Activated naive CD4-positive, alpha-beta T cell treated with anti-CD3 and anti-CD28 coated beads, Interleukin-2, amount 50 U/mL, for 72 hours (primary cell): ENCODE measurements at regions not wholly inside any gene's neighbourhood (a gene's known extent, or its start where the extent isn't known, plus 50 kb on each side); places are given as distances from the start of the nearest gene placed in this dataset.
"Not testable (repeated sequence)": the region's sequence is repeated elsewhere in the genome, so short reads cannot be mapped to it uniquely, and the experiment has no call there.

Experiments used
- ATAC-seq, 2 donors: fragments of 150-1000 bp; cut with Tn5 transposase; 2 replicates each; pipeline ENCODE4 v1.10.0; 2021; ENCODE audit warnings: mild to moderate bottlenecking in 2 of 2, moderate library complexity in 2 of 2
- DNase-seq, 2 donors: peaks; one replicate each; pipeline ENCODE4 v3.0.0; 2021 to 2022; ENCODE audit warnings: low spot score in 2 of 2
- H3K27ac Mint-ChIP-seq, 2 donors: one replicate each; pipeline ENCODE4 v1.8.0; 2022; ENCODE audit warnings: mild to moderate bottlenecking in 2 of 2, mixed read lengths in 2 of 2
- H3K36me3 Mint-ChIP-seq, 2 donors: one replicate each; pipeline ENCODE4 v1.8.0; 2022; ENCODE audit warnings: mixed read lengths in 2 of 2
- H3K9me3 Mint-ChIP-seq, 2 donors: one replicate each; pipeline ENCODE4 v1.8.0; 2022; ENCODE audit warnings: mixed read lengths in 2 of 2

- H3K9me3 Mint-ChIP-seq, H3K36me3 Mint-ChIP-seq, H3K27ac Mint-ChIP-seq, ATAC-seq, DNase-seq: not testable (repeated sequence)
Measured at GRCh38 chr4:118475901-118476300, 123.1 kb upstream of the PRSS12 start.

- not testable (repeated sequence) for H3K9me3 Mint-ChIP-seq, DNase-seq, ATAC-seq, H3K36me3 Mint-ChIP-seq, H3K27ac Mint-ChIP-seq
Measured at GRCh38 chr4:118477826-118478225, 125.0 kb upstream of the PRSS12 start.

- not testable (repeated sequence) for H3K9me3 Mint-ChIP-seq, ATAC-seq, H3K27ac Mint-ChIP-seq, H3K36me3 Mint-ChIP-seq, DNase-seq
Measured at GRCh38 chr4:118485801-118486314, 133.1 kb upstream of the PRSS12 start.

DNA sequence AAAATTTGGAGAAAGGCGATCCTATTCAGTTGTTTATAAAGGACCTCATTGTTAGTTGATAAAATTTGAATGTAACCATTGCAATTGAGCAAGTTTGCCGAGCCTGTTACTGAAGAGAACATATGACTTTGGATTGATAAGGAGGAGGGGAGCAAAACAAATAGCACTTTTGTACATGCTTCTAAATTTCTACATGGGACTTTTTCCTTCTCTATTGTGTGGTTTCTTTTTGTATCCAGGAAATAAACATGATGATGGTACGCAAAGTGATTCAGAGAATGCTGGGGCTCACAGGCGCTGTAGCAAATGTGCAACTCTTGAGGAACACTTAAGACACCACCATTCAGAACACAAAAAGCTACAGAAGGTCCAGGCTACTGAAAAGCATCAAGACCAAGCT is 140.2 kb upstream of the PRSS12 start:
- not testable (repeated sequence) for ATAC-seq, H3K36me3 Mint-ChIP-seq, H3K27ac Mint-ChIP-seq, DNase-seq, H3K9me3 Mint-ChIP-seq

DNA sequence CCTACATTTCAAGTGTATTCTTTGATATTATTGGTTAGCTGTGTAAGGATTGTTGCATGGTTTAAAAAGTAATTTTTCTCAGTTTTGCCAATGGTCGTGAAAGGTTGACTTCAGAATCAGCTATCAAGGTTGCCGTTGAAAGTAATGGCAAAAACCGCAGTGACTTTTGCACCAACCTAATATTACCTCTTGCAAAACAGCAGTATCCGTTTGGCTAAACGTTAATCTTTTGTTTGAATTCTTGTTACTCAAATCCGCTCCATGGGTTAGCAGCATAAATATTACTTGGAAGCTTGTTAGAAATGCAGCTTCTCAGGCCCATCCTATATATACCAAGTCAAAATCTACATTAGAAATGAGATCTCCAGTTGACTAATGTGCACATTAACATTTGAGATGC is 141.6 kb upstream of the PRSS12 start:
- not testable (repeated sequence) for H3K36me3 Mint-ChIP-seq, DNase-seq, H3K27ac Mint-ChIP-seq, ATAC-seq, H3K9me3 Mint-ChIP-seq

- not testable (repeated sequence) for H3K27ac Mint-ChIP-seq, DNase-seq, ATAC-seq, H3K9me3 Mint-ChIP-seq, H3K36me3 Mint-ChIP-seq
Measured at GRCh38 chr4:118502967-118503366, 150.2 kb upstream of the PRSS12 start.

- DNase-seq, H3K27ac Mint-ChIP-seq, H3K9me3 Mint-ChIP-seq, ATAC-seq, H3K36me3 Mint-ChIP-seq: not testable (repeated sequence)
Measured at GRCh38 chr4:118504927-118505326, 152.1 kb upstream of the PRSS12 start.

DNA sequence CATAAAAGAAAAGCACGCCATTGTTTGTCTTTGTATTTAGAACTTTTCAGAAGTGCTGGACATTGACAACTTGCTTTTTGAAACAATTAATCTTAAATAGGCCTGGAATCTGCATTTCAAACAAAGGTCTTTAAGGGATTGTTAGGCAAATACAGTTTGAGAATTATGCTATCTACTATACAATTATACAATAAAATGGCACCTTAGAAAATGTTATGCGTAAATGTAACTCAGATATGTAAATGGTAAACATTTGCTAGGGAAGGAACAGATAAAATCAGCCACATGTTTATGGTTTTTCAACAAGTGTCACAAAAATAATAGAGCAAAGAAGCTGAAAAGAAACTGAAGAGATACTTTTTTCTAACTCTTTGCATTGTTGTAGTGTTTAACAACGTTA is 152.7 kb upstream of the PRSS12 start:
- H3K36me3 Mint-ChIP-seq, DNase-seq, H3K27ac Mint-ChIP-seq: not testable (repeated sequence)

GRCh38 chr4:118512870-118513269 is 160.1 kb upstream of the PRSS12 start:
- not testable (repeated sequence) for H3K36me3 Mint-ChIP-seq, H3K9me3 Mint-ChIP-seq, ATAC-seq, DNase-seq, H3K27ac Mint-ChIP-seq

More for the DNA sequence above, 152.7 kb upstream of the PRSS12 start:
- ATAC-seq, H3K9me3 Mint-ChIP-seq: not testable (repeated sequence)

- DNase-seq, H3K9me3 Mint-ChIP-seq, H3K27ac Mint-ChIP-seq, ATAC-seq, H3K36me3 Mint-ChIP-seq: not testable (repeated sequence)
Measured at GRCh38 chr4:118514332-118514731, 161.5 kb upstream of the PRSS12 start.

DNA sequence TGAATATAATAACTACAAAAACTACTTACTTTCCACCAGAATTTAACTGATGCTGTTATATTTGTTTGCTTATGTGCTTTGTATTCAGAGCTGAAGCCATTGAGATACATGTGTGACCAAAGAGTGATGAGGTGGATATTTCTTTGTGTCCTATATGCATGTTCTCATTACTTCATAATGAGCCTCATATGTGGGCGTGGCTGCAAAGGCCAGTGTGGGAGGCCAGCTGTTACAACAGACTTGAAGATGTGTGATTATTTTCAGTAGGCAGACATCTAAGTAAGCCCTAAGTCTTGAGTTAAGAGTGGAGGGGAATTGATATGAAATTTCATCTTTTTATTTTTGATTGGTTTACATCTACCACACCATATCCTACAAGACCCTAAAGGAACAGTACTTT is 163.3 kb upstream of the PRSS12 start:
- H3K27ac Mint-ChIP-seq, DNase-seq, ATAC-seq, H3K9me3 Mint-ChIP-seq, H3K36me3 Mint-ChIP-seq: not testable (repeated sequence)

- not testable (repeated sequence) for ATAC-seq, DNase-seq, H3K36me3 Mint-ChIP-seq, H3K9me3 Mint-ChIP-seq, H3K27ac Mint-ChIP-seq
Measured at GRCh38 chr4:118530107-118530506, 155.1 kb upstream of the METTL14 start.

DNA sequence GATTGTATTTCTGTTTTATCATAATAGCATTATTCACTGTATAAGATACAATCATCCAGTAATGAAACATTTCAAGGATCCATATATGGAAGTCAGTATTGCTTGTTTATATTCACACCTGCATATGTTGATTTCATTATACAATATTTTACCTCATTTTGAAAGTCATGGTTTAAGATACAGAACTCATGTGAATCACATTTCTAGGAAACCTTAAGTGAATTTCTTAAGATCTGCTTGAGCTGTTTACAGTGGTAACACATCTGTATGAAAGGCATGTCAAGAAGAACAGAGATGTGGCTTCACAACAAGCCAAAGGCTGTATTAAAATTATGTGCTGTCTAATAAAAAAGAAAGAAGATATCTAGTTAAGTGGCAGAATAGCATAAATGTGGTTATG is 153.2 kb upstream of the METTL14 start:
- not testable (repeated sequence) for H3K27ac Mint-ChIP-seq, DNase-seq, H3K36me3 Mint-ChIP-seq, H3K9me3 Mint-ChIP-seq
- peak in 1 of 2 donors; percentile 97 for ATAC-seq

DNA sequence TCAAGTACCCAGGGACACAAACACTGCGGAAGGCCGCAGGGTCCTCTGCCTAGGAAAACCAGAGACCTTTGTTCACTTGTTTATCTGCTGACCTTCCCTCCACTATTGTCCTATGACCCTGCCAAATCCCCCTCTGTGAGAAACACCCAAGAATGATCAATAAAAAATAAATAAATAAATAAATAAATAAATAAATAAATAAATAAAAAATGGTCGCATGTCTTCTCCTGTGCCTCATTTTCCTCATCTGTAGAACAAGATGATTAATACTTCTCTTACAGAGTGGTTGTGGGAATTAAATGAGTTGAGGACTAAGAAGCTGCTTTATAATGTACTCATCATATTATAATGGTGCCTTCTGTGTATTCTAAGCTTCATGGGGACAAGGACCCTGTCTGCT is 149.4 kb upstream of the METTL14 start:
- ATAC-seq, H3K36me3 Mint-ChIP-seq, H3K9me3 Mint-ChIP-seq, H3K27ac Mint-ChIP-seq, DNase-seq: not testable (repeated sequence)

GRCh38 chr4:118539412-118540077 is 145.6 kb upstream of the METTL14 start:
- H3K36me3 Mint-ChIP-seq, H3K27ac Mint-ChIP-seq, DNase-seq, H3K9me3 Mint-ChIP-seq: not testable (repeated sequence)
- ATAC-seq: peak in 1 of 2 donors; percentile 58

GRCh38 chr4:118556576-118556975 is 128.6 kb upstream of the METTL14 start:
- not testable (repeated sequence) for H3K27ac Mint-ChIP-seq, H3K36me3 Mint-ChIP-seq

GRCh38 chr4:118557298-118557851 is 127.8 kb upstream of the METTL14 start:
- H3K27ac Mint-ChIP-seq: no peak overlapping the region
- no peaks in the 10 kb centered on the region for H3K9me3 Mint-ChIP-seq
- no peaks in the 10 kb centered on the region for H3K36me3 Mint-ChIP-seq
- DNase-seq: no peak
- ATAC-seq: peak in 1 of 2 donors; percentile 79

More at GRCh38 chr4:118556576-118556975, 128.6 kb upstream of the METTL14 start:
- not testable (repeated sequence) for H3K9me3 Mint-ChIP-seq, DNase-seq, ATAC-seq

GRCh38 chr4:118558188-118558587 is 127.0 kb upstream of the METTL14 start:
- H3K27ac Mint-ChIP-seq, ATAC-seq: not testable (repeated sequence)

More at GRCh38 chr4:118558188-118558587, 127.0 kb upstream of the METTL14 start:
- H3K36me3 Mint-ChIP-seq, H3K9me3 Mint-ChIP-seq, DNase-seq: not testable (repeated sequence)
